ENCODE measurements at regions not wholly inside any gene's neighbourhood (a gene's known extent, or its start where the extent isn't known, plus 50 kb on each side); places are given as distances from the start of the nearest gene placed in this dataset.

DNA sequence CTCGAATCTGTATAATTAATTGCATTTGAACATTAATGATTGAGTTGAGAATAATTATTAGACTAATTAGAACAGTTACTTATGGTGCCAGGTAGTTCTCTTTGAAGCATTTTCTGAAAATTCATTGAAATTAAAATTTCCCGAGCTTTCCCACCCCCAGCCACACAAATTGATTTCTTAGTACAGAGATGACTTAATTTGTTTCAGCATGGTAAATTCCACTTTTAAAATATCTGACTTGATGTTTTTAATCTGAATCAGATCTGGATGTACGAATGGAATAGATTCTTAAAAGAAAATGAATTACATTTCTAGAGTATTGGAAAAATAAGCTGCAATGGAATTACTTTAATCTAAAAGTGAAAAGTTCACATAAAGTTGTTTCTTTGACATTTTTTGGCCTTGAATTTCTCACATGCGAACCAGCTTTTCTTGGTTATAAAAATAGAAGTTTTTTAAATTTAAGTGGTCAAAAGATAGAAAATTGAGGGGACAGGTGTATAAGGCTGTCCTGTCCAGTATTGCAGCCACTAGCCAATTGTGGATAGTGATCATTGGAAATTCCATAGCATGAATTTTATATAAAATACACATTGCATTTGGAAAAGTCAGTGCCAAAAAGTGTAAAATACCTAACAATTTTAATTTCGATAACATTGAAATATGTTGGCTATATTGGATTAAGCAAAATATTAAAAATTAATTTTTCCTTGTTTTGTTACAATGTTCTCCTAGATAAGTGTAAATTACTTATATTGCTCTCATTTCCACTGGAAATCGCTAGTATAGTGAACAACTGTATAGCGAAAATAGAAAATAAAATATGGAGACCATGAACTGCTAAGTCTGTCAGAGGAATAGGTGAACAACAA lies 102.9 kb downstream of the OR2B2 start:
- no peaks in the 10 kb centered on the region for H3K27me3 ChIP-seq (ENCODE audit: control insufficient read depth in 2 of 2, insufficient read depth in 2 of 2, low read length in 2 of 2)
- no peak overlapping the region for H2AFZ ChIP-seq (ENCODE audit: low read depth, low read length)
- peak overlapping the region; percentile 70 for H3K9ac ChIP-seq (replicated peaks; ENCODE audit: extremely low read depth, insufficient read depth, low read length)
- CTCF ChIA-PET: interaction anchor here (0.5 to 6.8 kb wide), 14 partner anchors 13 to 85 kb away, joined by 3 to 67 read pairs (median 6); a partner anchor contains a TSS
- DNase-seq (ENCODE audit: low read depth, low spot score) (no peak), FAIRE-seq (no peak)
- H3K4me2 ChIP-seq (ENCODE audit: insufficient read depth, low read length): peak overlapping the region; percentile 87
- no peaks in the 10 kb centered on the region for H3K9me3 ChIP-seq (replicated peaks; ENCODE audit: control insufficient read depth, insufficient read depth, low read length)
- no peaks in the 10 kb centered on the region for H3K9me1 ChIP-seq (replicated peaks; ENCODE audit: control insufficient read depth, extremely low read depth, insufficient read depth, low read length)
- intact Hi-C loops (cut with micrococcal nuclease) (loop anchor here (1.0 kb wide), 2 partner anchors 28 to 64 kb away; a partner anchor contains a TSS), dilution Hi-C loops (cut with MboI; ENCODE audit: extremely low pct_ligation_motif_present, low sequenced_read_pairs) (no loop called here)
- H4K20me1 ChIP-seq (replicated peaks; ENCODE audit: control insufficient read depth, extremely low read depth, insufficient read depth, low read length): no peaks in the 10 kb centered on the region
- POLR2A ChIA-PET: interaction anchor here (0.7 to 5.7 kb wide), 23 partner anchors 14 to 1789 kb away, joined by 3 to 99 read pairs (median 8); a partner anchor contains a TSS
- no peaks in the 10 kb centered on the region for H3K36me3 ChIP-seq (ENCODE audit: control insufficient read depth in 2 of 2, extremely low read depth in 1 of 2, insufficient read depth in 2 of 2, low read length in 2 of 2)
- no TSS peak for BruUV-seq (replicated peaks)
- peaks cover 29% of the 10 kb centered on the region for H3K4me1 ChIP-seq (ENCODE audit: control insufficient read depth, extremely low read depth, insufficient read depth, low read length)
- no peaks in the 10 kb centered on the region for H3K79me2 ChIP-seq (ENCODE audit: control insufficient read depth, insufficient read depth, low read length)
- H3K27ac ChIP-seq (ENCODE audit: insufficient read depth, low read depth, low read length): peak overlapping the region; percentile 62
- TF ChIP-seq MAX (IDR thresholded peaks at IDR 0.05; ENCODE audit: insufficient read depth, insufficient read length) (no peak), EZH2 (IDR thresholded peaks at IDR 0.05; ENCODE audit: borderline replicate concordance, low read depth, low read length, severe bottlenecking) (no peak), GATA2 (IDR thresholded peaks at IDR 0.05; ENCODE audit: insufficient read depth, insufficient read length, low read depth, low read length) (no peak), JUN (IDR thresholded peaks at IDR 0.05; ENCODE audit: borderline replicate concordance, insufficient read depth, insufficient read length, low read depth) (no peak), POLR2A (IDR thresholded peaks at IDR 0.05; ENCODE audit: low read depth, low read length) (no peak), MYC (IDR thresholded peaks at IDR 0.05; ENCODE audit: low read depth, low read length) (no peak), POLR2AphosphoS5 (IDR thresholded peaks at IDR 0.05; ENCODE audit: insufficient read depth, low read depth, low read length) (no peak)
- H3K4me3 ChIP-seq (replicated peaks in 1 of 3; ENCODE audit: insufficient read depth in 1 of 3, low read depth in 1 of 3, low read length in 3 of 3): peak overlapping the region in 2 of 3 experiments; percentile 17 to 70

Data from endothelial cell of umbilical vein (primary cell).